SK-MEL-5 (cell line): ENCODE measurements at regions not wholly inside any gene's neighbourhood (a gene's known extent, or its start where the extent isn't known, plus 50 kb on each side); places are given as distances from the start of the nearest gene placed in this dataset.
"Not testable (repeated sequence)": the region's sequence is repeated elsewhere in the genome, so short reads cannot be mapped to it uniquely, and the experiment has no call there.

Experiments
- DNase-seq: peaks from one replicate; pipeline ENCODE4 v3.0.0-alpha.2; 2016; ENCODE audit warnings: low read depth, low spot score
- in situ Hi-C: cut with HindIII; loops from 2 replicates; pipeline ENCODE4 v1.10.0; 2016; ENCODE audit warnings: low sequenced_read_pairs, high pct_unique_total_duplicates, low pct_unique_long_range_greater_than_20kb

- in situ Hi-C loops: no loop called here
- DNase-seq: no peak
Observed at GRCh38 chr3:25913179-25913578, 123.3 kb downstream of the OXSM start.

GRCh38 chr3:25915673-25916072 is 125.8 kb downstream of the OXSM start:
- no peak for DNase-seq
- in situ Hi-C loops: no loop called here

- in situ Hi-C loops: no loop called here
- DNase-seq: no peak
Observed at GRCh38 chr3:25916321-25916720, 126.4 kb downstream of the OXSM start.

GRCh38 chr3:25931967-25932366 is 142.1 kb downstream of the OXSM start:
- DNase-seq, in situ Hi-C loops: not testable (repeated sequence)

DNA sequence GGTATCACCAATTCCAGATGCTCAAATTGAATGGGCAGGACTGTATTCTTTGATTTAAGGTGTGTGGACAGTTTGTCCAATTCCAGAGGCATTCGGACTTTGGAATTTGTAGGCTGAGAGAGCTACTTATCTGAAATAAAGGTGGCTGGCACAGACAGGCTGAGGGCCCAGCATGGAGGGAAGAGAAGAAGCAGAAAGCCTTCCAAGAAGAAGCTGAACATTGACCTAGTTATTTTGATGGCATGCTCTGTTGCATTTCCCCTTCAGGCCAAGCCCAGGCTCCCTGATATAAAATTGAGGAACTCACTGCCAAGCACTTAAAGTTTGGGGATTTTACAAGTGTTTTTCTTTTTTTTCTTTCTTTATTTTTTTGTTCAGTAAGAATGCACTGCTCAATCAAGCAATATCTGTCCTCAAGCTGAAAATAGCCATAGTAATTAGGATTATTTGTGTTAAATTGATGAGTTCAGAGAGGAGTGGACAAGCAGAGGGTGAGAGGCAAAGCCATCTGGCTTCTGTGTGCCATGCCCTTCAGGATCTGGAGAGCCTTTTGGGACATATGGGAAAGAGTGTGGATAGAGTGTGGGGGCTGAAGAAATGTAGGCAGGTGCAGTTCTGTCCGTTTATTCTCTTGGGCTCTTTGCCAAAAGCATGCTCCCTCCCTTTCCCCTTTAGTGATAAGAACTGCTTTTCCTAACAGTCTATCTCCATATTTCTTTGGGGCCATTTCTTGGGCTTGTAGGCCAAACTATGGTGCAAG is 148.9 kb downstream of the OXSM start:
- in situ Hi-C loops: no loop called here
- no peak for DNase-seq

DNA sequence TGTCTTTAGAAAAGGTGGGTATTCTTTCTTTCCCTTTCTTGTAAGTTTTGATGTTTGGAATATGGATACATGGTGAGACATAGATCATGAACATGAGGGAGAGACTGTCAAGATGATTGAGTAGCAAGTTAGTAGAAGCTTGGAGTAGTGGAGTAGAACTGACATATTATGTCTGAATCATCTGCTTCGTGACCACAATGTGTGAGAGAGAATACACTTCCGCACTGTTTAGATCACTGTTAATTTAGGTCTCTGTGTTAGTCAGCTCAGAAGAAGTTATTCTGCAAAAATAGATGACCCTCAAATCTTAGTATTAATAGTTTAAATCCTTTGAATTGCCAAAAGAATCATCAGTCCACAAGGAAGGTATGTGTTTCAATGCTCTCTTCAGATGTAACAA is 151.0 kb downstream of the OXSM start:
- in situ Hi-C loops: no loop called here

DNA sequence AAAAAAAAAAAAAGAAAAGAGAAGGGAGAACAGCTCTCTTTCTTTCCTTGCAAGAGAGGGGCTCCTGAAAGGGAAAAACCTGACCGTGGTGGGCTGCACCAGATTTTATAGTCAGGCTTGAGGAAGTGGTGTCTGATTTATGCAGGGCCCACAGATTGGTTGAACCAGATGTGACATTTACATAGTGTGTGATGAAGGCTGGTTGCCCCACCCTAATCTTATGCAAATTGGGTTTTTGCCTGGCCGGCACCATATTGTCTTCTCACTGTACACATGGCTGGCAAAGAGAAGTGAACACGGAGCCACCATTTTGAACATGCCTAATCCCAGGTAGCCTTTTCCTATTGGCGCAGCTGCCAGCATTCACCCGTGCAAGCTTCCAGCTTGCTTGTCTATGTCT is 154.4 kb downstream of the OXSM start:
- in situ Hi-C loops: no loop called here
- peak; percentile 19 for DNase-seq

More for the DNA sequence above, 151.0 kb downstream of the OXSM start:
- no peak for DNase-seq

GRCh38 chr3:25945366-25945765 is 155.5 kb downstream of the OXSM start:
- no peak for DNase-seq
- in situ Hi-C loops: no loop called here

DNA sequence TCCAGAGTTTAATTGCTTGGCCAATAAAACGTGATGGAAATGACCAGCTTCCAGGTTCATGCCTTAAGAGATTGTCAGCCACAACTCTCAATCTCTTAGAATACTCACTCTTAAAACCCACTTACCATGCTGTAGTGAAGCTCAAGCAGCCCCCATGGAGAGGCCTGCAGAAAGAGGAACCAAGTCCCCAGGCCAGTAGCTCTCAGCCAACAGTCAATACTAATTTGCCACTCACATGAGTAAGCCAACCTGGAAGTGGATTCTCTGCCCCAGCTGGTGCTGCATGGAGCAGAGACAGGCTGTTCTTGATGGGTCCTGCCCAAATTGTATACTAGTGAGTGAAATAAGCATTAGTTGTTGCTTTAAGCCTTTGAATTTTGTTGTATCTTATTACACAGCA is 155.9 kb downstream of the OXSM start:
- in situ Hi-C loops: no loop called here
- no peak for DNase-seq

DNA sequence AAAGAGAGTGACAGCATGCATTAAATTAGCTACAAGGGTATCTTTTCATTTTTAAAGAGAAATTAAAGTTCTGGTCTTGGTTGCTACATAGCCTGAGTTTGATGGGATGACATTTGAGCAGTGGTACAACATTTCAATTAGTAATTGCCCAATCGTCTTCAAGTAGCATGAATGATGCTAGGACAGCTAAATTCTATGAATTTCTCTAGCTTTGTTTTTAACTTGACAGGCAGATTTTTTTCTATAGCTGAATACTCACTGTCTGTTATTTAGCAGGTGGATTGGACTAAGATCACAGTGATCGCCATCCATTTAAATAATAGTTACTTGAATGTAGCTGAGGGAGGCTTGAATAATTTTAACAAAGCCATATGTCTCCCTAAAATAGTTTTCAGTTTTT is 162.2 kb downstream of the OXSM start:
- DNase-seq: no peak
- in situ Hi-C loops: no loop called here

DNA sequence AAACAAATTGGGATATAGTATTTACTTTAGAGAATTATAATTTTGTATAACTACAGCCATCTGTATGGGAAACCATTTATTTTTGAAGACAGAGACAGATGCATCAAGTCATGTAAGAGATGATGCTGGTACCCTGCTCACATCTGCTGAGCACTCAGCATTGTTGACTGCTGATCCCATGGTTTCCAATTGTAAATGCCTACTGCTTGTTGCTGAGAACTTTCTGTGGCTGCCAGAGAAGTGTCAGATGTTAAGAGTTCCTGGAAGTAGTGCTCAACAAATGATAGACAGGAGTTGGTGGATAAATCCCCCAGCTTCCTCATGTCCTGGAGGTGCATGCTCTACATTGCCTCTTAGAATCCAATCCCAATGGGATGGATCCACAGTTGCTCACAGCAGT is 167.1 kb downstream of the OXSM start:
- no peak for DNase-seq
- in situ Hi-C loops: no loop called here

DNA sequence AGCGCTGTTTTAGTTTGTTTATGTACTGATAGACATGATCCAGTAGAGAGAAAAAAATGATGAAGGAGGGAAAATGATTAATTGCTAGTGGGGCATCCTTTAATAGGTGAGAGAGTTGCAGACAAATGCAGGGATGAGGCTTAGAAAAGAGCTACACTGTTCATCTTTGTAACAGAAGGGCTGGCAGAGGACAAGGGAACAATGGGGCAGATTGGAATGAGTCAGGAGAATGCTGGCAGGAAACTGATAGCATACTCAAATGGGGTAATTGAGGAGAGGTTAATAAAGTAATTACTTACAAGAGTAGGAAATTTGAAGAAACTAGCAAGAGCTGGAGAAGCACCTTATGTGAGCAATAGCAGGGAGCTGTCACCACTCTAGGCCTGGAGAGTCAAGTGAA is 170.9 kb downstream of the OXSM start:
- in situ Hi-C loops: no loop called here
- DNase-seq: no peak

DNA sequence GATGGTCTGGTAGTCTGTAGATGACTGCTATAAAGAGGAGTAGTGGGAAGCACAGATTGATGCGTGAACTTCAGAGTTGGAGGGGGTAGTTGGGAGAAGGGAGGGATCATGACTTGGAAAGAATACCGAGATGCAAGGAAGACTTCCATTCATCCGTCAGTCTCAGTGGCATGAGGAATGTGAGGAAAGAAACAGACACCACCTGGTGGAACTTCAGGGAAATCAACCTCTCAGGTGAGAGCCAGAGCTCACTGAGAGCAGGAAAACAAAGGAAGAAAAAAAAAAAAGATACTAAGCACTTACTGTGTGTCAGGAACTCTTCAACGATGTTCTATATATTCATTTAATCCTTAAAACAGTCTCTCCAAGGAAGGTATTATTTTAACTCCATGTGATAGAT is 172.4 kb downstream of the OXSM start:
- in situ Hi-C loops: no loop called here
- DNase-seq: no peak

GRCh38 chr3:25964141-25964540 is 174.3 kb downstream of the OXSM start:
- in situ Hi-C loops: no loop called here

DNA sequence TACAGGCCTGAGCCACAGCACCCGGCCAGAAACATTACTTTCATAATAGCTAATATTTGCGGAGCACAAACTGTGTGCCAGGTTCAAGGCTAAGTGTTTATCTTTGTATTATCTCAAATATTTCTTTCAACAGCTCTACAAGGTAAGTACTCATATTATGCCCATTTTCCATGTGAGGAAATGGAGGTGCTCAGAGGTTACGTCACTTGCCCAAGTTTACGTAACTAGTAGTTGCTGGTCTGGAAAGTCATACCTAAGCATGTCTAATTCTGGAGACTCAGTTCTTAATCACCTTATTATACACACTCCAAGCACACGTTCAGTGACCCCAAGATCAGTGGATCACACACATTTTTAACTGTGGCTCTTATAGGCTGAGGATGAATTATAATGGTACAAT is 177.5 kb downstream of the OXSM start:
- in situ Hi-C loops: no loop called here

More at GRCh38 chr3:25964141-25964540, 174.3 kb downstream of the OXSM start:
- no peak for DNase-seq

DNA sequence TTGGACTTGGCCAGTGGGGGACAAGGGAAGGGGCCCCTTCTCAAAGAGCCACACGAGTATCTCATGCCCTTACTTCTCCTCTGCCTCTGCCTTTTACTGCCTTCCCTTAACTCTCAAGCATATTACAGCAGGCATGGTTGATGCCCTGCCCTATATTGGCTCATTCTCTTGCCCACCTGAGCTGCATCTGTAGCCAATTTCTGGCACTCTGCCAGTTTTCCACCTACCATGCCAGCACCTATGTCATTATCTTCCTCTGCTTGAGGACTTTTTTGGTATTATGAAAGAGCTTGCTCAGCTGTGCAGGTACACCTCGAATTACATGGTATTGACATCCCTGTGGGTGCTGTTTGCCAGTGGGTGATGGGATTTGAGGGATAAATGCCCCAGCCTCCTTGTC is 181.8 kb downstream of the OXSM start:
- in situ Hi-C loops: no loop called here
- DNase-seq: no peak

More for the DNA sequence above, 177.5 kb downstream of the OXSM start:
- no peak for DNase-seq

DNA sequence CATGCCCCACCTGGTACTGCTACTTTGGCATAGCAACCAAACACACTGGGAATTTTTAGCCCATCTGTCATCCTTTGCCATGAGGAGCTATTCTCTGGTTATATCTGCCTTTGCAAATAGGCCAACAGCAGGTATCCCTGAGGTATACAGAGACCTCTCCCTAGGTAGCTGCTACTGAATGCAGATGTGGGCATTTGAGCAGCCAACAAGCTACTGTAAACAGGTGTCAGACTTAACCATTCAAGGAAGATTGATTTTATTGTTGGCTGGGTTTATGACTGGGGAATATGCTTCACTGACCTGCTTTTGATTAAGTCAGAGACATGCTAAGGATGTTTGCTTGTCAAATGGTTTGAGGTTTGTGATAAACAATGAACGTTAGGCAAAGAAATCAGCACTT is 183.2 kb downstream of the OXSM start:
- no peak for DNase-seq
- in situ Hi-C loops: no loop called here

- no peak for DNase-seq
- in situ Hi-C loops: no loop called here
Observed at GRCh38 chr3:25982756-25983155, 192.9 kb downstream of the OXSM start.

GRCh38 chr3:25985621-25986020 is 195.7 kb downstream of the OXSM start:
- in situ Hi-C loops: no loop called here
- DNase-seq: no peak

- no peak for DNase-seq
- in situ Hi-C loops: no loop called here
Observed at GRCh38 chr3:25992606-25993005, 202.7 kb downstream of the OXSM start.
